ENCODE measurements at regions not wholly inside any gene's neighbourhood (a gene's known extent, or its start where the extent isn't known, plus 50 kb on each side); places are given as distances from the start of the nearest gene placed in this dataset.

GRCh38 chr1:22254756-22255155 is 111.9 kb upstream of the WNT4 start:
- no peak for TF ChIP-seq MAX (IDR thresholded peaks at IDR 0.05)
- no peak for TF ChIP-seq NFIC (IDR thresholded peaks at IDR 0.05)
- no peak for TF ChIP-seq EP300 (IDR thresholded peaks at IDR 0.05; ENCODE audit: borderline replicate concordance)
- no peak for TF ChIP-seq RAD21 (IDR thresholded peaks at IDR 0.05; ENCODE audit: low read depth)
- TF ChIP-seq ZBTB7A (IDR thresholded peaks at IDR 0.05; ENCODE audit: low read depth): no peak
- no peak for TF ChIP-seq EGR1 (IDR thresholded peaks at IDR 0.05)

- TF ChIP-seq EP300 (IDR thresholded peaks at IDR 0.05; ENCODE audit: borderline replicate concordance) (no peak), CREB1 (IDR thresholded peaks at IDR 0.05; ENCODE audit: low read depth) (no peak), TEAD4 (IDR thresholded peaks at IDR 0.05) (no peak), TCF12 (IDR thresholded peaks at IDR 0.05; ENCODE audit: low read depth) (no peak), NFIC (IDR thresholded peaks at IDR 0.05) (no peak), EGR1 (IDR thresholded peaks at IDR 0.05) (no peak), TAF1 (IDR thresholded peaks at IDR 0.05; ENCODE audit: low read depth) (no peak), RAD21 (IDR thresholded peaks at IDR 0.05; ENCODE audit: low read depth) (no peak), MAX (IDR thresholded peaks at IDR 0.05) (no peak), CEBPB (IDR thresholded peaks at IDR 0.05) (no peak)
These were observed 112.7 kb upstream of the WNT4 start for GRCh38 chr1:22255341-22256212.

DNA sequence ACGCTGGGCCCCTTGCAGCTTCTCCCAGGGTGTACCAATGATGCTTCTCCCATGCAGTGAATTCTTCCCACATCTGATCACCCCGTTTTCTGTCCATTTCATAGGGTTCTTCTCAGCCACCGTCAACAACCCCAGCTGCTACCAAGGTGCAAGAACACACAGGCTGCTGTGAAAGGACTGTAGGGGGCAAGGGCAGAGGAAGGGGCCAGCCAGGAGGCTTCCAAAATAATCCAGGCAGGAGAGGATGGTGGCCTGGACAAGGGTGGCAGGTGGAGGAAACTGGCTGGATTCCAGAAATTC is 113.3 kb upstream of the WNT4 start:
- no peak for TF ChIP-seq MAX (IDR thresholded peaks at IDR 0.05)
- no peak for TF ChIP-seq FOXM1 (IDR thresholded peaks at IDR 0.05; ENCODE audit: borderline replicate concordance, low read depth)
- no peak for TF ChIP-seq YY1 (IDR thresholded peaks at IDR 0.05; ENCODE audit: low read depth)
- TF ChIP-seq EP300 (IDR thresholded peaks at IDR 0.05; ENCODE audit: borderline replicate concordance): no peak

DNA sequence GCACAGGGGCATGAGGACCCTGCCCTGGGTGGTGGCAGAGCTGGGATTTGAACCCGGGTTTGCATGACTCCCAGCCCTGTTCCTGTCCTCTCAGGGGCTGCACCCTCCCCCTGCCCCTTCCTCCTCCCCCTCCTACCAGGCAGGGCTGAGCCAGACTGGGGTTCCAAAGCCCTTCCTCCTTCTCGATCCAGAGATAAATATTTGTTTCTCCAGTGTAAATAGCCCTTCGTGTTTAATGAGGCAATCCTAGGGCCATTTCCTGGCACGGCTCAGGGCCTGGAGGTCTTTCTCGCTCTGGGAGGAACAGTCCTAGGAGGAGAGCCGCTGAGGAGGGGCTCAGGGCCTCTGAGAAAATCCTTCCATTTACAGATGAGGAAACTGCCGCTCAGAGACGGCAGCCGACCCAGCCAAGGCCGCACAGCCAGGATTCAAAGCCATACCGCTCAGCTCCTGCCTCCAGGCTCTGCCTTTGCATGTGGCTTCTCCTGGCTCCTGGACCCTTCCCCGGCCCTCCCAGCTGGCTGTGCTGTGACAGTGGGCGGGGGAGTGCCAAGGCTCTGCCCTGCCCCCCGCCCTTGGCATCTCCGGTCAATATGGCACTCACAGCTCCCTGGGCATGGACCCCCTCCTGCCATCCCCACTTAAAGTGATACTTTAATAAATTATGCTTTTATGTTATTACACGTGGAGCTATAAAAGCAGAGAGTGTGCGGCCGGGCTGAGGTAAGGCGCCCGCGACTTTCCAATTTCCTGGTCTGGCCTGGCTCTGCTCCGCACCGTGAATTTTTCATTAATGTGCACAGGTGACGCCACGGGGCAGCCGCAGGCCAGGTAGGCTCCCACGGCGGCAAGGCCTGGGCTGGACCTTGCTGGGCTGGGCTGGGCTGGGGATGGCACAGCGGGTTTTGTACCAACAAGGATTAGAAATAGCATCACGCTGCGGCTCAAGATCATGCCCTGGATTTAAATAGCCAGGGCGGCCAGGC is 114.7 kb upstream of the WNT4 start:
- no peak for TF ChIP-seq EGR1 (IDR thresholded peaks at IDR 0.05)
- no peak for TF ChIP-seq CEBPB (IDR thresholded peaks at IDR 0.05)
- TF ChIP-seq, protein P1, sequence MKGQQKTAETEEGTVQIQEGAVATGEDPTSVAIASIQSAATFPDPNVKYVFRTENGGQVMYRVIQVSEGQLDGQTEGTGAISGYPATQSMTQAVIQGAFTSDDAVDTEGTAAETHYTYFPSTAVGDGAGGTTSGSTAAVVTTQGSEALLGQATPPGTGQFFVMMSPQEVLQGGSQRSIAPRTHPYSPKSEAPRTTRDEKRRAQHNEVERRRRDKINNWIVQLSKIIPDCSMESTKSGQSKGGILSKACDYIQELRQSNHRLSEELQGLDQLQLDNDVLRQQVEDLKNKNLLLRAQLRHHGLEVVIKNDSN (IDR thresholded peaks at IDR 0.05): no peak
- TF ChIP-seq, protein P2, sequence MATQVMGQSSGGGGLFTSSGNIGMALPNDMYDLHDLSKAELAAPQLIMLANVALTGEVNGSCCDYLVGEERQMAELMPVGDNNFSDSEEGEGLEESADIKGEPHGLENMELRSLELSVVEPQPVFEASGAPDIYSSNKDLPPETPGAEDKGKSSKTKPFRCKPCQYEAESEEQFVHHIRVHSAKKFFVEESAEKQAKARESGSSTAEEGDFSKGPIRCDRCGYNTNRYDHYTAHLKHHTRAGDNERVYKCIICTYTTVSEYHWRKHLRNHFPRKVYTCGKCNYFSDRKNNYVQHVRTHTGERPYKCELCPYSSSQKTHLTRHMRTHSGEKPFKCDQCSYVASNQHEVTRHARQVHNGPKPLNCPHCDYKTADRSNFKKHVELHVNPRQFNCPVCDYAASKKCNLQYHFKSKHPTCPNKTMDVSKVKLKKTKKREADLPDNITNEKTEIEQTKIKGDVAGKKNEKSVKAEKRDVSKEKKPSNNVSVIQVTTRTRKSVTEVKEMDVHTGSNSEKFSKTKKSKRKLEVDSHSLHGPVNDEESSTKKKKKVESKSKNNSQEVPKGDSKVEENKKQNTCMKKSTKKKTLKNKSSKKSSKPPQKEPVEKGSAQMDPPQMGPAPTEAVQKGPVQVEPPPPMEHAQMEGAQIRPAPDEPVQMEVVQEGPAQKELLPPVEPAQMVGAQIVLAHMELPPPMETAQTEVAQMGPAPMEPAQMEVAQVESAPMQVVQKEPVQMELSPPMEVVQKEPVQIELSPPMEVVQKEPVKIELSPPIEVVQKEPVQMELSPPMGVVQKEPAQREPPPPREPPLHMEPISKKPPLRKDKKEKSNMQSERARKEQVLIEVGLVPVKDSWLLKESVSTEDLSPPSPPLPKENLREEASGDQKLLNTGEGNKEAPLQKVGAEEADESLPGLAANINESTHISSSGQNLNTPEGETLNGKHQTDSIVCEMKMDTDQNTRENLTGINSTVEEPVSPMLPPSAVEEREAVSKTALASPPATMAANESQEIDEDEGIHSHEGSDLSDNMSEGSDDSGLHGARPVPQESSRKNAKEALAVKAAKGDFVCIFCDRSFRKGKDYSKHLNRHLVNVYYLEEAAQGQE (IDR thresholded peaks at IDR 0.05; ENCODE audit: low read depth): no peak
- TF ChIP-seq FOXM1 (IDR thresholded peaks at IDR 0.05; ENCODE audit: borderline replicate concordance, low read depth): no peak
- TF ChIP-seq RAD21 (IDR thresholded peaks at IDR 0.05; ENCODE audit: low read depth): no peak
- no peak for TF ChIP-seq TAF1 (IDR thresholded peaks at IDR 0.05; ENCODE audit: low read depth)
- no peak for TF ChIP-seq ZBTB7A (IDR thresholded peaks at IDR 0.05; ENCODE audit: low read depth)
- TF ChIP-seq CREB1 (IDR thresholded peaks at IDR 0.05; ENCODE audit: low read depth): no peak
- TF ChIP-seq TCF12 (IDR thresholded peaks at IDR 0.05; ENCODE audit: low read depth): no peak
- no peak for TF ChIP-seq TEAD4 (IDR thresholded peaks at IDR 0.05)
- TF ChIP-seq NFIC (IDR thresholded peaks at IDR 0.05): no peak
- TF ChIP-seq YY1 (IDR thresholded peaks at IDR 0.05; ENCODE audit: low read depth): no peak
- TF ChIP-seq MAX (IDR thresholded peaks at IDR 0.05): no peak
- no peak for TF ChIP-seq EP300 (IDR thresholded peaks at IDR 0.05; ENCODE audit: borderline replicate concordance)

DNA sequence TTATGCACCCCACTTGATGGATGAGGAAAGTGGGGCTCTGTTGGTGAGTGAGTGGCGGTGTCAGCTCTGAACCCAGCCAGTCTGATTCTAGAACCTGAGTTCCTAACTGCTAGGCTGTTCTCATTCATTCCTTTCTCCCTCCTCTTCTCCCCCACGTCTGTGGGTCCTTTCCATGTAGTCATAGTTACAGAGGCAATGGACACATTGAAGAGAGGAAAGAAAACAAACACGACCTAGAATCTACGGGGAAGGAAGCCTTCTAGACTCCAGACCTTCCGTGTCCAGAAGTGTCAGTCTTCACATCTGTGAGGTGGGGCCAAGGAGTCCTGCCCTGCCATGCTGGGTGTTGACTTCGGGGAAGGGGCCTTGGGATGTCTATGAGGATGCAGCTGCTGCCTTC is 115.8 kb upstream of the WNT4 start:
- no peak for TF ChIP-seq TAF1 (IDR thresholded peaks at IDR 0.05; ENCODE audit: low read depth)

DNA sequence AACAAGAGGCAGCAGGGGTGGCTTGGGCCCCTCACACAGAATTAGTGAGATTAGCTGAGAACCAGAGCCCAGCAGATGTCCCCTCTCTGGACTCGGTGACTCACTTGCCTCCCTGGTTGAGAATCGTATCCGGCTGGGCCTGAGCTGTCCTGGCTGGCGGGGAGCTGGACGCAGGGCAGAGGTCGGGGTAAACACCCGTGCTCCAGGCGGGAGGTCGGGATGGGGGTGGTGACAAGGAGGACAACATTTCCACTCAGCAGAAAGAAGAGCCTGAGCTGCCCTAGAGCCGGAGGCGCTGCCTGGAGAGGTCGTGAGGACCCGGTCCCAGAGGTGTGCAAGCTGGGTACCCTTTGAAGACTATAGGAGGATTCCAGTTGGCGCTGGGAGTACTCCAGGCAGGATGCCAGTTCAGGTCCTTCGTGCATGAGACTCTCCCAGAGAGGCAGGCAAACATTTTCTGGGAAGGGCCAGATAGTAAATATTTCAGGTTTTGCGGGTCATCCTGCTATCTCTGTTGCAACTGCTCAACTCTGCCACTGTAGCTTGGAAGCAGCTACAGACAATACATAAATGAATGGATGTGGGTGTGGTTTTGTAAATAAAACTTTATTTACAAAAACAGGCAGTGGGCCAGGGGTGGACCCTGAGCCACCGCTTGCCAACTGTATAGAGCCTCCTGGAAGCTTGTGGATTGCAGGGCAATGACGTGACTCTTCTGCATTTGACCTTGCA is 116.8 kb upstream of the WNT4 start:
- TF ChIP-seq TEAD4 (IDR thresholded peaks at IDR 0.05): no peak
- no peak for TF ChIP-seq YY1 (IDR thresholded peaks at IDR 0.05; ENCODE audit: low read depth)
- no peak for TF ChIP-seq NFIC (IDR thresholded peaks at IDR 0.05)
- TF ChIP-seq EGR1 (IDR thresholded peaks at IDR 0.05): no peak
- no peak for TF ChIP-seq CEBPB (IDR thresholded peaks at IDR 0.05)
- no peak for TF ChIP-seq TCF12 (IDR thresholded peaks at IDR 0.05; ENCODE audit: low read depth)
- TF ChIP-seq, protein P2 (IDR thresholded peaks at IDR 0.05; ENCODE audit: low read depth): no peak
- no peak for TF ChIP-seq TAF1 (IDR thresholded peaks at IDR 0.05; ENCODE audit: low read depth)
- no peak for TF ChIP-seq ZBTB7A (IDR thresholded peaks at IDR 0.05; ENCODE audit: low read depth)
- no peak for TF ChIP-seq RAD21 (IDR thresholded peaks at IDR 0.05; ENCODE audit: low read depth)
- TF ChIP-seq MAX (IDR thresholded peaks at IDR 0.05): no peak
- no peak for TF ChIP-seq EP300 (IDR thresholded peaks at IDR 0.05; ENCODE audit: borderline replicate concordance)
- TF ChIP-seq CREB1 (IDR thresholded peaks at IDR 0.05; ENCODE audit: low read depth): no peak
- TF ChIP-seq, protein P1 (IDR thresholded peaks at IDR 0.05): no peak

All from Ishikawa (cell line).